ENCODE measurements at regions not wholly inside any gene's neighbourhood (a gene's known extent, or its start where the extent isn't known, plus 50 kb on each side); places are given as distances from the start of the nearest gene placed in this dataset.

GRCh38 chr14:39704594-39704993 lies 272.4 kb upstream of the FBXO33 start:
- WGBS (ENCODE audit: extremely low coverage, insufficient coverage, low lambda C conversion rate) = no CpG with 5 or more reads among the region's 2 CpGs
- no peak overlapping the region for H3K9ac ChIP-seq (ENCODE audit: low read length)

GRCh38 chr14:39694341-39694740 lies 262.1 kb upstream of the FBXO33 start:
- no peaks in the 10 kb centered on the region for H3K27me3 ChIP-seq (ENCODE audit: insufficient read depth, low read length, poor library complexity)
- H4K8ac ChIP-seq (ENCODE audit: low read depth, low read length) = no peak overlapping the region
- H3K4me2 ChIP-seq (ENCODE audit: low read length) = no peak overlapping the region
- H2AK5ac ChIP-seq (ENCODE audit: low read length) = no peak overlapping the region
- H3K18ac ChIP-seq (ENCODE audit: low read length) = no peak overlapping the region
- no peak overlapping the region for H2BK120ac ChIP-seq (ENCODE audit: low read depth, low read length)
- H2BK15ac ChIP-seq (replicated peaks; ENCODE audit: low read depth) = no peak overlapping the region
- H4K5ac ChIP-seq (ENCODE audit: low read length) = no peak overlapping the region
- no peak for DNase-seq
- H3K4me1 ChIP-seq (ENCODE audit: control insufficient read depth, low read depth, low read length) = no peaks in the 10 kb centered on the region
- no peak overlapping the region for H3K56ac ChIP-seq (ENCODE audit: low read length)
- no peak overlapping the region for H2BK5ac ChIP-seq (ENCODE audit: low read length)
- no peak overlapping the region for H3K9ac ChIP-seq (ENCODE audit: low read length)
- H3K79me1 ChIP-seq (ENCODE audit: low read length) = no peaks in the 10 kb centered on the region
- WGBS (ENCODE audit: extremely low coverage, insufficient coverage, low lambda C conversion rate) = no CpG with 5 or more reads among the region's 2 CpGs
- H3K23ac ChIP-seq (ENCODE audit: low read length) = no peak overlapping the region
- no peaks in the 10 kb centered on the region for H3K36me3 ChIP-seq (ENCODE audit: control insufficient read depth, insufficient read depth, low read length)
- no peaks in the 10 kb centered on the region for H3K79me2 ChIP-seq (ENCODE audit: control insufficient read depth, insufficient read depth, low read length)
- no peak overlapping the region for H3K4me3 ChIP-seq (ENCODE audit: low read length)
- H3K4ac ChIP-seq (ENCODE audit: low read depth, low read length) = no peak overlapping the region
- H3K27ac ChIP-seq (ENCODE audit: low read depth, low read length) = no peak overlapping the region

More at GRCh38 chr14:39704594-39704993, 272.4 kb upstream of the FBXO33 start:
- no peaks in the 10 kb centered on the region for H3K4me1 ChIP-seq (ENCODE audit: control insufficient read depth, low read depth, low read length)
- no peak overlapping the region for H3K18ac ChIP-seq (ENCODE audit: low read length)
- H3K79me2 ChIP-seq (ENCODE audit: control insufficient read depth, insufficient read depth, low read length) = no peaks in the 10 kb centered on the region
- H2BK15ac ChIP-seq (replicated peaks; ENCODE audit: low read depth) = no peak overlapping the region
- H4K5ac ChIP-seq (ENCODE audit: low read length) = no peak overlapping the region
- no peak overlapping the region for H3K4me2 ChIP-seq (ENCODE audit: low read length)
- H2BK5ac ChIP-seq (ENCODE audit: low read length) = no peak overlapping the region
- no peak overlapping the region for H3K23ac ChIP-seq (ENCODE audit: low read length)
- H3K56ac ChIP-seq (ENCODE audit: low read length) = no peak overlapping the region
- H3K79me1 ChIP-seq (ENCODE audit: low read length) = no peaks in the 10 kb centered on the region
- H2BK120ac ChIP-seq (ENCODE audit: low read depth, low read length) = no peak overlapping the region
- H3K4ac ChIP-seq (ENCODE audit: low read depth, low read length) = no peak overlapping the region
- H3K27ac ChIP-seq (ENCODE audit: low read depth, low read length) = no peak overlapping the region
- no peaks in the 10 kb centered on the region for H3K27me3 ChIP-seq (ENCODE audit: insufficient read depth, low read length, poor library complexity)
- H4K8ac ChIP-seq (ENCODE audit: low read depth, low read length) = no peak overlapping the region
- H2AK5ac ChIP-seq (ENCODE audit: low read length) = no peak overlapping the region
- no peaks in the 10 kb centered on the region for H3K36me3 ChIP-seq (ENCODE audit: control insufficient read depth, insufficient read depth, low read length)
- H3K4me3 ChIP-seq (ENCODE audit: low read length) = no peak overlapping the region
- no peak for DNase-seq

GRCh38 chr14:39683691-39684260 lies 251.5 kb upstream of the FBXO33 start:
- Histone ChIP-seq H2AK5ac (ENCODE audit: low read length) (no peak overlapping the region), H3K9ac (ENCODE audit: low read length) (no peak overlapping the region), H2BK120ac (ENCODE audit: low read depth, low read length) (no peak overlapping the region), H3K4me3 (ENCODE audit: low read length) (no peak overlapping the region), H2BK5ac (ENCODE audit: low read length) (no peak overlapping the region), H3K36me3 (ENCODE audit: control insufficient read depth, insufficient read depth, low read length) (no peaks in the 10 kb centered on the region), H3K4me1 (ENCODE audit: control insufficient read depth, low read depth, low read length) (peaks cover 2% of the 10 kb centered on the region), H3K56ac (ENCODE audit: low read length) (no peak overlapping the region), H4K8ac (ENCODE audit: low read depth, low read length) (no peak overlapping the region), H3K79me2 (ENCODE audit: control insufficient read depth, insufficient read depth, low read length) (no peaks in the 10 kb centered on the region), H3K23ac (ENCODE audit: low read length) (no peak overlapping the region), H3K27ac (ENCODE audit: low read depth, low read length) (no peak overlapping the region), H3K4me2 (ENCODE audit: low read length) (no peak overlapping the region), H3K27me3 (ENCODE audit: insufficient read depth, low read length, poor library complexity) (no peaks in the 10 kb centered on the region), H3K79me1 (ENCODE audit: low read length) (no peaks in the 10 kb centered on the region), H2BK15ac (replicated peaks; ENCODE audit: low read depth) (no peak overlapping the region), H4K5ac (ENCODE audit: low read length) (no peak overlapping the region), H3K4ac (ENCODE audit: low read depth, low read length) (no peak overlapping the region), H3K18ac (ENCODE audit: low read length) (no peak overlapping the region)
- DNase-seq = peak; percentile 33
- no CpG with 5 or more reads among the region's 3 CpGs for WGBS (ENCODE audit: extremely low coverage, insufficient coverage, low lambda C conversion rate)

- no peaks in the 10 kb centered on the region for H3K27me3 ChIP-seq (ENCODE audit: insufficient read depth, low read length, poor library complexity)
- H3K18ac ChIP-seq (ENCODE audit: low read length) = no peak overlapping the region
- H3K4ac ChIP-seq (ENCODE audit: low read depth, low read length) = no peak overlapping the region
- no peak overlapping the region for H3K9ac ChIP-seq (ENCODE audit: low read length)
- no peak overlapping the region for H3K27ac ChIP-seq (ENCODE audit: low read depth, low read length)
- H2BK15ac ChIP-seq (replicated peaks; ENCODE audit: low read depth) = no peak overlapping the region
- no peak overlapping the region for H2BK120ac ChIP-seq (ENCODE audit: low read depth, low read length)
- no peaks in the 10 kb centered on the region for H3K79me1 ChIP-seq (ENCODE audit: low read length)
- no peak overlapping the region for H4K5ac ChIP-seq (ENCODE audit: low read length)
- no peak overlapping the region for H2BK5ac ChIP-seq (ENCODE audit: low read length)
- no peaks in the 10 kb centered on the region for H3K36me3 ChIP-seq (ENCODE audit: control insufficient read depth, insufficient read depth, low read length)
- WGBS (ENCODE audit: extremely low coverage, insufficient coverage, low lambda C conversion rate) = no CpG with 5 or more reads among the region's 3 CpGs
- no peak overlapping the region for H3K23ac ChIP-seq (ENCODE audit: low read length)
- H2AK5ac ChIP-seq (ENCODE audit: low read length) = no peak overlapping the region
- H3K56ac ChIP-seq (ENCODE audit: low read length) = no peak overlapping the region
- peak; percentile 47 for DNase-seq
- H3K4me1 ChIP-seq (ENCODE audit: control insufficient read depth, low read depth, low read length) = peaks cover 2% of the 10 kb centered on the region
- no peak overlapping the region for H3K4me3 ChIP-seq (ENCODE audit: low read length)
- H3K79me2 ChIP-seq (ENCODE audit: control insufficient read depth, insufficient read depth, low read length) = no peaks in the 10 kb centered on the region
- H4K8ac ChIP-seq (ENCODE audit: low read depth, low read length) = no peak overlapping the region
- H3K4me2 ChIP-seq (ENCODE audit: low read length) = no peak overlapping the region
Measured at GRCh38 chr14:39682582-39682981, 250.3 kb upstream of the FBXO33 start.

GRCh38 chr14:39681782-39682399 lies 249.7 kb upstream of the FBXO33 start:
- Histone ChIP-seq H3K36me3 (ENCODE audit: control insufficient read depth, insufficient read depth, low read length) (no peaks in the 10 kb centered on the region), H4K5ac (ENCODE audit: low read length) (no peak overlapping the region), H3K79me2 (ENCODE audit: control insufficient read depth, insufficient read depth, low read length) (no peaks in the 10 kb centered on the region), H3K4me1 (ENCODE audit: control insufficient read depth, low read depth, low read length) (peaks cover 2% of the 10 kb centered on the region), H3K27me3 (ENCODE audit: insufficient read depth, low read length, poor library complexity) (no peaks in the 10 kb centered on the region), H3K4ac (ENCODE audit: low read depth, low read length) (no peak overlapping the region), H3K4me3 (ENCODE audit: low read length) (no peak overlapping the region), H3K23ac (ENCODE audit: low read length) (no peak overlapping the region), H3K18ac (ENCODE audit: low read length) (no peak overlapping the region), H3K79me1 (ENCODE audit: low read length) (no peaks in the 10 kb centered on the region), H2BK120ac (ENCODE audit: low read depth, low read length) (no peak overlapping the region), H3K56ac (ENCODE audit: low read length) (no peak overlapping the region), H4K8ac (ENCODE audit: low read depth, low read length) (no peak overlapping the region), H3K4me2 (ENCODE audit: low read length) (no peak overlapping the region), H2BK5ac (ENCODE audit: low read length) (no peak overlapping the region), H2AK5ac (ENCODE audit: low read length) (no peak overlapping the region), H3K27ac (ENCODE audit: low read depth, low read length) (no peak overlapping the region), H2BK15ac (replicated peaks; ENCODE audit: low read depth) (no peak overlapping the region), H3K9ac (ENCODE audit: low read length) (no peak overlapping the region)
- no CpG with 5 or more reads among the region's 4 CpGs for WGBS (ENCODE audit: extremely low coverage, insufficient coverage, low lambda C conversion rate)
- no peak for DNase-seq

- H3K79me2 ChIP-seq (ENCODE audit: control insufficient read depth, insufficient read depth, low read length) = no peaks in the 10 kb centered on the region
- no peak overlapping the region for H3K18ac ChIP-seq (ENCODE audit: low read length)
- no peak overlapping the region for H3K9ac ChIP-seq (ENCODE audit: low read length)
- H3K23ac ChIP-seq (ENCODE audit: low read length) = no peak overlapping the region
- H3K4ac ChIP-seq (ENCODE audit: low read depth, low read length) = no peak overlapping the region
- H2BK5ac ChIP-seq (ENCODE audit: low read length) = no peak overlapping the region
- no peak overlapping the region for H3K27ac ChIP-seq (ENCODE audit: low read depth, low read length)
- no peak overlapping the region for H3K56ac ChIP-seq (ENCODE audit: low read length)
- no peak overlapping the region for H2AK5ac ChIP-seq (ENCODE audit: low read length)
- H3K27me3 ChIP-seq (ENCODE audit: insufficient read depth, low read length, poor library complexity) = no peaks in the 10 kb centered on the region
- peaks cover 2% of the 10 kb centered on the region for H3K4me1 ChIP-seq (ENCODE audit: control insufficient read depth, low read depth, low read length)
- no peak overlapping the region for H2BK120ac ChIP-seq (ENCODE audit: low read depth, low read length)
- no peak overlapping the region for H3K4me2 ChIP-seq (ENCODE audit: low read length)
- no peaks in the 10 kb centered on the region for H3K79me1 ChIP-seq (ENCODE audit: low read length)
- H3K4me3 ChIP-seq (ENCODE audit: low read length) = no peak overlapping the region
- H4K5ac ChIP-seq (ENCODE audit: low read length) = no peak overlapping the region
- no peak overlapping the region for H4K8ac ChIP-seq (ENCODE audit: low read depth, low read length)
- H2BK15ac ChIP-seq (replicated peaks; ENCODE audit: low read depth) = no peak overlapping the region
- DNase-seq = no peak
- H3K36me3 ChIP-seq (ENCODE audit: control insufficient read depth, insufficient read depth, low read length) = no peaks in the 10 kb centered on the region
Measured at GRCh38 chr14:39680777-39681176, 248.5 kb upstream of the FBXO33 start.

Measured in mesendoderm (in vitro differentiated cells).